A673 (cell line): ENCODE measurements at regions not wholly inside any gene's neighbourhood (a gene's known extent, or its start where the extent isn't known, plus 50 kb on each side); places are given as distances from the start of the nearest gene placed in this dataset.

Experiments
- BruUV-seq: library from RNA; stranded (reverse); fragments of 400-500 nt; replicated peaks from 2 replicates; lab custom pipeline; 2021; lab: Mats Ljungman, UMichigan
- CTCF ChIA-PET: fragments of 300-600 bp; sonication (Branson Sonifier 250); formaldehyde crosslinking; loops from one replicate; lab custom pipeline; 2022; ENCODE audit warnings: antibody characterized with exemption; lab: Charles Lee
- POLR2A ChIA-PET: fragments of 300-600 bp; sonication (Branson Sonifier 250); formaldehyde crosslinking; loops from one replicate; lab custom pipeline; 2022; ENCODE audit warnings: antibody characterized with exemption; ENCODE audit not compliant: low non-redundant PET; lab: Charles Lee
- DNase-seq: peaks from one replicate; pipeline ENCODE4 v3.0.0-alpha.2; 2015; ENCODE audit warnings: low spot score
- H3K27ac ChIP-seq: fragments of 200-600 bp; sonication (generic); 2 replicates; pipeline ENCODE4 v1.5.1; 2016; ENCODE audit warnings: mixed run types, low read depth, mild to moderate bottlenecking, mixed read lengths, antibody characterized with exemption, low read length; ENCODE audit not compliant: poor library complexity, severe bottlenecking
- H3K27me3 ChIP-seq: fragments of 200-600 bp; sonication (generic); replicated peaks from 2 replicates; pipeline ENCODE4 v1.6.1; 2017; ENCODE audit warnings: mixed run types, low read depth, mild to moderate bottlenecking, mixed read lengths, antibody characterized with exemption, low read length; ENCODE audit not compliant: insufficient read depth, poor library complexity
- H3K36me3 ChIP-seq: fragments of 200-600 bp; sonication (generic); 2 replicates; pipeline ENCODE4 v1.6.1; 2016; ENCODE audit warnings: mixed run types, mild to moderate bottlenecking, mixed read lengths, antibody characterized with exemption, low read length; ENCODE audit not compliant: insufficient read depth, poor library complexity, severe bottlenecking
- H3K4me1 ChIP-seq: fragments of 200-600 bp; sonication (generic); 2 replicates; pipeline ENCODE4 v1.6.1; 2017; ENCODE audit warnings: mixed run types, mild to moderate bottlenecking, mixed read lengths, antibody characterized with exemption, low read length; ENCODE audit not compliant: insufficient read depth, poor library complexity, severe bottlenecking
- H3K4me3 ChIP-seq: fragments of 200-600 bp; sonication (generic); 2 replicates; pipeline ENCODE4 v1.5.1; 2016; ENCODE audit warnings: low read depth, mixed run types, mild to moderate bottlenecking, mixed read lengths, low read length; ENCODE audit not compliant: poor library complexity, severe bottlenecking
- H3K9me3 ChIP-seq: fragments of 200-600 bp; sonication (generic); 2 replicates; pipeline ENCODE4 v1.6.1; 2016; ENCODE audit warnings: mixed run types, low read depth, mild to moderate bottlenecking, mixed read lengths, antibody characterized with exemption, low read length; ENCODE audit not compliant: poor library complexity, severe bottlenecking
- CTCF ChIP-seq: fragments of 300-800, 200-600 bp; sonication (generic); conservative IDR thresholded peaks from 2 replicates; pipeline ENCODE4 v1.5.1; 2017; ENCODE audit warnings: low read depth, mild to moderate bottlenecking, antibody characterized with exemption, low read length, moderate library complexity, mixed read lengths
- EZH2 ChIP-seq: fragments of 200-600 bp; sonication (generic); IDR thresholded peaks from 2 replicates; pipeline ENCODE4 v1.6.1; 2017; ENCODE audit warnings: borderline replicate concordance, low read depth, mild to moderate bottlenecking, mixed read lengths, antibody characterized with exemption, low read length; ENCODE audit not compliant: poor library complexity, severe bottlenecking
- intact Hi-C: fragments of 100-400 bp; cut with micrococcal nuclease; formaldehyde crosslinking; loops from one replicate; pipeline ENCODE4 v1.10.0; 2022; ENCODE audit not compliant: unreplicated experiment

GRCh38 chr20:58571693-58572427, 56.7 kb upstream of the APCDD1L start:
- Histone ChIP-seq H3K4me1 (peaks cover 12% of the 10 kb centered on the region), H3K9me3 (no peaks in the 10 kb centered on the region), H3K4me3 (no peak overlapping the region), H3K27ac (no peak overlapping the region), H3K27me3 (no peaks in the 10 kb centered on the region), H3K36me3 (no peaks in the 10 kb centered on the region)
- CTCF ChIA-PET: no interaction called here
- no peak for DNase-seq
- intact Hi-C loops: no loop called here
- no peak for TF ChIP-seq CTCF
- no TSS peak for BruUV-seq
- POLR2A ChIA-PET: no interaction called here

GRCh38 chr20:58571356-58571692, 56.1 kb upstream of the APCDD1L start:
- Histone ChIP-seq H3K36me3 (no peaks in the 10 kb centered on the region), H3K9me3 (no peaks in the 10 kb centered on the region), H3K4me3 (no peak overlapping the region), H3K27ac (no peak overlapping the region), H3K4me1 (peaks cover 12% of the 10 kb centered on the region), H3K27me3 (no peaks in the 10 kb centered on the region)
- ChIA-PET POLR2A (no interaction called here), CTCF (no interaction called here)
- no TSS peak for BruUV-seq
- intact Hi-C loops: no loop called here
- DNase-seq: no peak
- TF ChIP-seq CTCF: no peak
- TF ChIP-seq EZH2: no peak

GRCh38 chr20:58570204-58570859, 55.1 kb upstream of the APCDD1L start:
- Histone ChIP-seq H3K27me3 (no peaks in the 10 kb centered on the region), H3K36me3 (no peaks in the 10 kb centered on the region), H3K4me1 (peaks cover 12% of the 10 kb centered on the region), H3K9me3 (no peaks in the 10 kb centered on the region), H3K4me3 (no peak overlapping the region), H3K27ac (no peak overlapping the region)
- DNase-seq: no peak
- no TSS peak for BruUV-seq
- CTCF ChIA-PET: no interaction called here
- POLR2A ChIA-PET: no interaction called here
- intact Hi-C loops: no loop called here
- TF ChIP-seq CTCF (no peak), EZH2 (no peak)
